GM23248 (cell line): ENCODE measurements at regions not wholly inside any gene's neighbourhood (a gene's known extent, or its start where the extent isn't known, plus 50 kb on each side); places are given as distances from the start of the nearest gene placed in this dataset.
A peak's percentile ranks its signal among the peaks of the same experiment; 100 is the strongest.

Experiments
- DNase-seq: peaks from one replicate; pipeline ENCODE4 v3.0.0-alpha.2; 2015
- H2AFZ ChIP-seq: fragments of 200-600 bp; sonication (generic); 2 replicates; pipeline ENCODE4 v1.6.1; 2016; ENCODE audit warnings: antibody characterized with exemption
- H3F3A ChIP-seq: fragments of 200-600 bp; sonication (generic); 2 replicates; pipeline ENCODE4 v1.6.1; 2016; ENCODE audit warnings: mild to moderate bottlenecking, antibody characterized with exemption, mixed run types; ENCODE audit not compliant: insufficient read depth
- H3K27ac ChIP-seq: fragments of 200-600 bp; sonication (generic); 2 replicates; pipeline ENCODE4 v1.5.1; 2016; ENCODE audit warnings: mild to moderate bottlenecking
- H3K27me3 ChIP-seq: fragments of 200-600 bp; sonication (generic); replicated peaks from 2 replicates; pipeline ENCODE4 v1.6.1; 2016; ENCODE audit warnings: mild to moderate bottlenecking; ENCODE audit not compliant: insufficient read depth
- H3K36me3 ChIP-seq: fragments of 200-600 bp; sonication (generic); 2 replicates; pipeline ENCODE4 v1.6.1; 2016; ENCODE audit warnings: low read depth, mild to moderate bottlenecking
- H3K4me1 ChIP-seq: fragments of 200-600 bp; sonication (generic); 2 replicates; pipeline ENCODE4 v1.6.1; 2016; ENCODE audit warnings: mild to moderate bottlenecking; ENCODE audit not compliant: insufficient read depth
- H3K4me2 ChIP-seq: fragments of 200-600 bp; sonication (generic); one replicate; pipeline ENCODE4 v1.6.1; 2016; ENCODE audit warnings: mild to moderate bottlenecking; ENCODE audit not compliant: unreplicated experiment
- H3K4me3 ChIP-seq: fragments of 200-600 bp; sonication (generic); 2 replicates; pipeline ENCODE4 v1.5.1; 2016; ENCODE audit warnings: mild to moderate bottlenecking
- H3K79me2 ChIP-seq: fragments of 200-600 bp; sonication (generic); 2 replicates; pipeline ENCODE4 v1.6.1; 2016; ENCODE audit warnings: mild to moderate bottlenecking; ENCODE audit not compliant: insufficient read depth
- H3K9ac ChIP-seq: fragments of 200-600 bp; sonication (generic); 2 replicates; pipeline ENCODE4 v1.6.1; 2016; ENCODE audit warnings: mild to moderate bottlenecking
- H3K9me2 ChIP-seq: fragments of 200-600 bp; sonication (generic); 2 replicates; pipeline ENCODE4 v1.6.1; 2016; ENCODE audit warnings: mixed run types, mild to moderate bottlenecking, moderate library complexity; ENCODE audit not compliant: insufficient read depth
- H3K9me3 ChIP-seq: fragments of 200-600 bp; sonication (generic); one replicate; pipeline ENCODE4 v1.6.1; 2017; ENCODE audit warnings: low read depth
- H4K20me1 ChIP-seq: fragments of 200-600 bp; sonication (generic); 2 replicates; pipeline ENCODE4 v1.6.0; 2016; ENCODE audit not compliant: insufficient read depth
- EZH2 ChIP-seq: fragments of 200-600 bp; sonication (generic); IDR thresholded peaks from 2 replicates; pipeline ENCODE4 v1.6.1; 2018; ENCODE audit warnings: antibody characterized with exemption, mild to moderate bottlenecking; ENCODE audit not compliant: insufficient read depth, poor library complexity, severe bottlenecking
- EZH2phosphoT487 ChIP-seq: fragments of 200-600 bp; sonication (generic); IDR thresholded peaks from 2 replicates; pipeline ENCODE4 v1.6.1; 2018; ENCODE audit warnings: antibody characterized with exemption, moderate library complexity, mild to moderate bottlenecking, low read depth; ENCODE audit not compliant: insufficient read depth
- WGBS, 2 experiments: methylation state at CpG; one replicate each; pipeline ENCODE4 v1.1.6; 2015 to 2017; ENCODE audit warnings: low lambda C conversion rate in 2 of 2, low coverage in 1 of 2; ENCODE audit errors: missing lambda C conversion rate in 2 of 2; 5-methylcytosine and 5-hydroxymethylcytosine counted together
- in situ Hi-C: fragments of 300-500 bp; cut with MboI; formaldehyde crosslinking; loops from 2 replicates; pipeline ENCODE4 v1.15.0; 2020

DNA sequence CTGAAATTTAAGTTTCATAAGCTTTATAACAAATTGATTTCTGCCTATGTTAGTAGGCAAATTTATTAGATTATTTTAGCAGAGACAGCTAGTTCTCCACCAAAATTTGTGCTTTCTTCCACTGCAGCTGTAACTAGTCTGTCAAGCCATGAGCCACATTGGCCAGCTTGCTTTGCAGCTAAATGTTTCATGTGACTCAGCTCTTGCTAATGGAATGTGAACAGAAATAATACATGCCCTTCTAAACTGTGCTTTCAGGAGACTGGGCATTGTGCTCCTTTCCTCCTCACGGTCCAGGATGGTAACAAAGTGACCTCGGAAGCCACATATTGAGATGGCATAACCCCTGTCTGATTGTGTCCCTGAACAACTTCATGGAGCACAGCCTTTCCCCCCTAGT, 51.3 kb upstream of the KPNA4 start:
- no peak for TF ChIP-seq EZH2phosphoT487
- TF ChIP-seq EZH2, result no peak
- Histone ChIP-seq H3K4me1 (peaks cover 14% of the 10 kb centered on the region), H3F3A (peaks cover 16% of the 10 kb centered on the region; the same call in 1 of the 2 replicates), H3K36me3 (no peaks in the 10 kb centered on the region), H3K4me3 (no peak overlapping the region), H3K4me2 (peak overlapping the region; percentile 1), H3K9ac (no peak overlapping the region), H3K9me3 (no peaks in the 10 kb centered on the region), H3K9me2 (no peaks in the 10 kb centered on the region), H3K79me2 (no peaks in the 10 kb centered on the region), H3K27ac (no peak overlapping the region), H2AFZ (peak overlapping the region; percentile 35; the same call in 1 of the 2 replicates), H3K27me3 (0 out of 2 replicates have a peak, but pooled peaks cover 4% of the 10 kb centered on the region), H4K20me1 (no peaks in the 10 kb centered on the region)
- in situ Hi-C loops, result no loop called here
- peak; percentile 80 for DNase-seq
- 5 to 18% methylated on average over 2 of the region's 2 CpGs for WGBS, 2 experiments

DNA sequence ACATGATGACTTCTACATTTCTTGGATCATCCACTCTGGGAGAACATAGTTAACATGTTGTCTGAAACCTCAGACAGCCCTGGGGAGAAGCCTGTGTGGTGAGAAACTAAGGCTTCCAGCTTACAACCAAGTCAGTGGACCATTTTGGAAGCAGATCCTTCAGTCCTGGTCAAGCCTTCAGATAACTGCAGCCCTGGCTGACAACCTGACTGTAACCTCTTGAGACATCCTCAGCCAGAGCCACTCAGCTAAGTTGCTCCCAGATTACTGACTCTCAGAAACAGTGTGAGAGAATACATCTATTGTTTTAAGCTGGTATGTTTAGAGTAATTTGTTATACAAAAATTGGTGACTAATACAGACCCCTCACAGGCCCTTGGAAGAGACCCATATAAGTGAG, 50.9 kb upstream of the KPNA4 start:
- H3K27ac ChIP-seq, result no peak overlapping the region
- H3K4me1 ChIP-seq, result peaks cover 14% of the 10 kb centered on the region
- no peaks in the 10 kb centered on the region for H3K36me3 ChIP-seq
- no peaks in the 10 kb centered on the region for H4K20me1 ChIP-seq
- TF ChIP-seq EZH2 (no peak), EZH2phosphoT487 (no peak)
- in situ Hi-C loops, result no loop called here
- H3K79me2 ChIP-seq, result no peaks in the 10 kb centered on the region
- H3K4me3 ChIP-seq, result no peak overlapping the region
- H3F3A ChIP-seq, result peaks cover 16% of the 10 kb centered on the region; the same call in 1 of the 2 replicates
- peak overlapping the region; percentile 1 for H3K4me2 ChIP-seq
- 0 out of 2 replicates have a peak, but pooled peaks cover 4% of the 10 kb centered on the region for H3K27me3 ChIP-seq
- no peak overlapping the region for H3K9ac ChIP-seq
- no peaks in the 10 kb centered on the region for H3K9me3 ChIP-seq
- H2AFZ ChIP-seq, result no peak overlapping the region
- peak; percentile 25 for DNase-seq
- no peaks in the 10 kb centered on the region for H3K9me2 ChIP-seq
